Cerebellar nuclear complex (tissue), 1 donor: ENCODE measurements at regions not wholly inside any gene's neighbourhood (a gene's known extent, or its start where the extent isn't known, plus 50 kb on each side); places are given as distances from the start of the nearest gene placed in this dataset.
"Not testable (repeated sequence)": the region's sequence is repeated elsewhere in the genome, so short reads cannot be mapped to it uniquely, and the experiment has no call there.

ENCODE experiments used
- DNase-seq, 2 experiments: peaks; one replicate each; lab custom pipeline; 2025; lab: John Stamatoyannopoulos, UW

- no peak for DNase-seq
These were observed 76.6 kb upstream of the TOX2 start for GRCh38 chr20:43837856-43838702.

DNA sequence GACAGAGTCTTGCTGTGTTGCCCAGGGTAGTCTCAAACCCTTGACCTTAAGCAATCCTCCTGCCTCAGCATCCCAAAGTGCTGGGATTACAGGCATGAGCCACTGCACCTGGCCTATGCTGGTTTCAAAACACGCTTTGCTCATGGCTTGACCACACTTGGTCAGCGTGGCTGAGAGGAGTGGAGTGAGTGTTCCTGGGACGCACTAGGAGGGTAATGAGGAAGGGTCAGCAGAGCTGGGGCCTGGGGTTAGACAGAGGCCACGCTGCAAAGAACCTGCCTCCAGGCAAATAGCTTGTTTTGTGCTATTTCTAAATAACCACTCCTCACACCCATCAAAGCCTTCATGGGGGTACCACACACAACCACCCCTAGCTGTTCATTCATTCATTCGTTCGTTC lies 77.9 kb upstream of the TOX2 start:
- DNase-seq: no peak

- no peak for DNase-seq
These were observed 78.6 kb upstream of the TOX2 start for GRCh38 chr20:43835944-43836508.

GRCh38 chr20:43833511-43834395 lies 80.9 kb upstream of the TOX2 start:
- DNase-seq: no peak

- DNase-seq: no peak
These were observed 81.7 kb upstream of the TOX2 start for GRCh38 chr20:43832961-43833360.

DNA sequence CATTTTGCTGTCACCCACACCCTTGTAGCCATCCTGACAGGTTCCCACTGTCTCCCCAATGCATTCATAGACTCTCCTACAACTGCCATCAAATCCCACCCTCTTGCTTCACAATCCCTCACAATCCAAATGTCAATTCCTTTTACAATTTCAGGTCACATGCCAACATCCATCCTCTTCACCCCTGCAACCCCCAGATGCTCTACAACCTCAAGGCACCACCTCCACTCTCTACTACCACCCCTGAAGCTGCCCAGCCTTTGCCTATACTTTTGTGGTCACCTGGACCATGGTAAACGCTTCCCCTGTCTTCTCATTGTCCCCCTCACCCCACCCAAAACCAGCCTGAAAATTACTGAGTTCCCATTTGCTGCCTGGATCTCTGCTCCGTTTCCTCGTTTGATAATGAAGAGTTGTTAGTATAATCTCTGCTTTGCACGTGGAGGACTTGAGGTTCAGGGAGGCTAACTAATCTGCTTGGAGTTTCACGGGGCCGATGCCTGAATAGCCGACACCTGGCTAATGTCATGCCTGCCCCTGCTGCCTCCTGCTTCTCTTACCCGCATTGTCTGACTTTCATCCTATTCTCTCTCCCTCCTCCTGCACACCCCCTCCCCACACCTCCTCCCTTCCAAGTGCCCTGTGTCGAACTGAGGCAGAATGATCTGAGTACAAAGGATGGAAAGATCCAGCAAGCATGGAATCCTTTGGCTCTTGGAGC lies 82.4 kb upstream of the TOX2 start:
- no peak for DNase-seq

- no peak for DNase-seq
These were observed 83.1 kb upstream of the TOX2 start for GRCh38 chr20:43831481-43832065.

- no peak for DNase-seq
These were observed 83.8 kb upstream of the TOX2 start for GRCh38 chr20:43830883-43831282.

- no peak for DNase-seq
These were observed 84.5 kb upstream of the TOX2 start for GRCh38 chr20:43829951-43830690.

GRCh38 chr20:43827940-43828562 lies 86.6 kb upstream of the TOX2 start:
- no peak for DNase-seq

DNA sequence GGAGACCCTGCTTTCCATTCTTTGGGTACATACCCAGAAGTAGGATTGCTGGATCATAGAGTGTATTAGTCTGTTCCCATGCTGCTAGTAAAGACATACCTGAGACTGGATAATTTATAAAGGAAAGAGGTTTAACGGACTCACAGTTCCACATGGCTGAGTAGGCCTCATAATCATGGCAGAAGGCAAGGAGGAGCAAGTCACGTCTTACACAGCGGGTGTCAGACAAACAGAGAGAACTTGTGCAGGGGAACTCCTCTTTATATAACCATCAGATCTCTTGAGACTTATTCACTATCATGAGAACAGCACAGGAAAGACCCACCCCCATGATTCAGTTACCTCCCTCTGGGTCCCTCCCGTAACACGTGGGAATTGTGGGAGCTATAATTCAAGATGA lies 87.7 kb upstream of the TOX2 start:
- not testable (repeated sequence) for DNase-seq

GRCh38 chr20:43825581-43825980 lies 89.1 kb upstream of the TOX2 start:
- DNase-seq: no peak

GRCh38 chr20:43825051-43825402 lies 89.6 kb upstream of the TOX2 start:
- DNase-seq: no peak

DNA sequence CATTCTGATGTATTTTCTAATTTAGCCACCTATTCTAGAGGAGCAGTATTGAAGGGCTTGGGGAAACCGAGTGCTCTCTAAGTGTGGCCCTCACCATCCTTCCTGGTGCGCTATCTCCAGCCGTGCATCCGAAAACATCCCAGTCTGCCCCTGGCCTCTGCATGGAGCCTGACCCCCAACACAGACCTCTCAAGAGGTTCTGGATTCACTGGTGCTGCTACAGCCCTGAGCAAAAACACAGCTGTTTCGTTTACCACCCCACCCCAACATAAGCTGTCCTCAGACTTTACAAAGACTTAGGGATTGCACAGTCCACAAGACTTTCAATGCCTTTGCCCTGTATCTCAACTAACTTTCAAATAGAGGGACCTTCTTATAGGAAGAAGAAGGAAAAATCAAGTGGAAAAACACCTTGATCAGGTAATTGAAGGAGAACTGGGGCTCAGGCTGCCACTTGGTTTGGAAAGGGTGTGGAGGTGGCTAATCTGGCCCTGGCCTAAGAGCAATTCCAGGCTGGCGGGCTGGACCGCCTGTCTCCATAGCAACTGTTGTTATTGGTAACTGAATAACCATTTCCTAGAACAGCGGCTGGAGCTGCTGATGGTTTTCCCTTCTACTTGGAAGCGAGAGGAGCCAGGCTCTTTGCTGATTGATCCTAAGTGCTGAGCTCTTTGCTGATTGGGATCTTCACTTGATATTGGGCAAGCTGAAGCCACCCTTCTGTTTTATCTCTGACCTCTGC lies 90.2 kb upstream of the TOX2 start:
- DNase-seq: peak in 1 of 2 experiments; percentile 17

- no peak for DNase-seq
These were observed 92.9 kb upstream of the TOX2 start for GRCh38 chr20:43821795-43822194.

DNA sequence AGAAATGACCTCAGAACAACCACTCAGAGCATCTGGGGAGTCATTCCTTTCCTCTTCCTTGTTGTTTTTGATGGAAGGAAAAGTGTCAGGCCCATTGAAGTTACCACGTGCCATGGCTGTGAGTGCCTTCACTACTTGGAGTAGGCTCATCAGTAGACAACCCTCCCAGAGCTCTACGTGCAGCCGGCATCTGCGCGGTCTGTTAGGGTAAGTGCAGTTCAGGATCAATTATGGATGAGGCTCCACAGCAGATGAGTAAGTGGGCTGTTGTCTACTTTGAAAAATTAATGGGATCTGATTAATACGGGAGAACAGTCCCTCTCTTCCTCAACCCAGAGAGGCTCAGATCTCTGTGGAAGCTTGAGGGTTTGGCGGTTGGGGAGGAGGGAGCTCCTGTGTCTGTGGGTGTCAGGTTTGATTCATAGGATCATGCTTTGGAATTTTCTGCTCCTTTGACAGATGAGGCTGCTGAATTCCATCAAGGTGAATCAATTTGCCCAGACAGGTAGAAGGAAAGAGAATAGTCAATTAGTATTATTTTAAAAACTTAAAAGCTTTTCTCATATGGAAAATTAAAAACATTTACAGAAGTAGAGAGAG lies 93.8 kb upstream of the TOX2 start:
- DNase-seq: no peak

- no peak for DNase-seq
These were observed 85.4 kb upstream of the GTSF1L start for GRCh38 chr20:43812216-43812615.

GRCh38 chr20:43809206-43809819 lies 82.5 kb upstream of the GTSF1L start:
- DNase-seq: no peak

GRCh38 chr20:43804781-43805180 lies 78.0 kb upstream of the GTSF1L start:
- DNase-seq: no peak
